ENCODE measurements at regions not wholly inside any gene's neighbourhood (a gene's known extent, or its start where the extent isn't known, plus 50 kb on each side); places are given as distances from the start of the nearest gene placed in this dataset.

- Mint-ChIP-seq H3K27ac (peak overlapping the region in 2 of 3 experiments; percentile 75 to 89; a peak in 3 of 7 replicates), H3K27me3 (ENCODE audit: low read depth) (no peaks in the 10 kb centered on the region; the same call in 1 of the 2 replicates), H3K36me3 (ENCODE audit: insufficient read depth in 1 of 3, low read depth in 3 of 3) (peaks cover 0 to 6% (median 3%) of the 10 kb centered on the region in 3 experiments; a peak in 3 of 7 replicates), H3K9me3 (peaks cover 0 to 4% of the 10 kb centered on the region in 2 experiments; a peak in 2 of 5 replicates), H3K4me3 (no peak overlapping the region), H3K4me1 (peaks cover 42 to 45% of the 10 kb centered on the region in 2 experiments)
- H3T11ph ChIP-seq (ENCODE audit: low read length) = no peak overlapping the region
- H2BK5ac ChIP-seq (ENCODE audit: insufficient read length, low read length) = no peak overlapping the region
- H2AK5ac ChIP-seq (ENCODE audit: insufficient read length, low read length) = no peak overlapping the region
- no peak overlapping the region for H3K9ac ChIP-seq (ENCODE audit: extremely low read depth, insufficient read length, low read length)
- no CpG with 5 or more reads among the region's 1 CpG for WGBS (ENCODE audit: extremely low coverage, insufficient read length, low lambda C conversion rate)
- H4K5ac ChIP-seq (ENCODE audit: insufficient read length, low read depth, low read length) = no peak overlapping the region
- no peaks in the 10 kb centered on the region for H3K9me3 ChIP-seq (ENCODE audit: control insufficient read depth, low read depth, low read length)
- H3K27ac ChIP-seq (ENCODE audit: insufficient read length, low read depth, low read length) = no peak overlapping the region
- H3K27me3 ChIP-seq (ENCODE audit: insufficient read depth, low read length) = no peaks in the 10 kb centered on the region
- no peak overlapping the region for H3K4ac ChIP-seq (ENCODE audit: low read depth, low read length)
- H3K23ac ChIP-seq (ENCODE audit: insufficient read length, low read depth, low read length) = no peak overlapping the region
- H3K4me2 ChIP-seq (ENCODE audit: insufficient read depth, insufficient read length, low read length) = no peak overlapping the region
- H4K91ac ChIP-seq (ENCODE audit: insufficient read length, low read depth, low read length) = no peak overlapping the region
- no peak overlapping the region for H3K14ac ChIP-seq (ENCODE audit: insufficient read depth, low read length)
- no peak overlapping the region for H4K8ac ChIP-seq (replicated peaks; ENCODE audit: insufficient read length, low read depth, low read length)
- no peak for DNase-seq
- H2BK120ac ChIP-seq (ENCODE audit: low read depth, low read length, poor library complexity, severe bottlenecking) = no peak overlapping the region
- no peak for TF ChIP-seq CTCF (conservative IDR thresholded peaks at IDR 0.05)
- H3K4me1 ChIP-seq (ENCODE audit: insufficient read depth, low read length) = peaks cover 2% of the 10 kb centered on the region; the same call in 1 of the 2 replicates
- H3K18ac ChIP-seq (ENCODE audit: insufficient read length, low read depth, low read length) = no peak overlapping the region
- no peak overlapping the region for H2BK15ac ChIP-seq (ENCODE audit: low read depth, low read length)
- H3K23me2 ChIP-seq (ENCODE audit: insufficient read length, low read depth, low read length, poor library complexity, severe bottlenecking) = no peaks in the 10 kb centered on the region
- no peaks in the 10 kb centered on the region for H3K79me2 ChIP-seq (ENCODE audit: insufficient read depth, low read length)
- no peak overlapping the region for H2BK12ac ChIP-seq (ENCODE audit: insufficient read length, low read depth, low read length)
- no peaks in the 10 kb centered on the region for H4K20me1 ChIP-seq (ENCODE audit: control insufficient read depth, insufficient read depth, insufficient read length)
- H2AFZ ChIP-seq (ENCODE audit: low read length) = no peak overlapping the region
- no peak overlapping the region for H3K56ac ChIP-seq (ENCODE audit: insufficient read length, low read depth, low read length)
- H2BK20ac ChIP-seq (ENCODE audit: low read depth, low read length, poor library complexity, severe bottlenecking) = no peak overlapping the region
- H3K79me1 ChIP-seq (ENCODE audit: insufficient read depth, low read depth, low read length, poor library complexity, severe bottlenecking) = no peaks in the 10 kb centered on the region
These were observed 471.8 kb upstream of the RUNX1 start for GRCh38 chr21:35520856-35521255.

All from H9 (cell line).